SJSA1 (cell line): ENCODE measurements at regions not wholly inside any gene's neighbourhood (a gene's known extent, or its start where the extent isn't known, plus 50 kb on each side); places are given as distances from the start of the nearest gene placed in this dataset.

Experiments used
- DNase-seq, 2 experiments: peaks; one replicate each; pipeline ENCODE4 v3.0.0-alpha.2; 2015 to 2020; ENCODE audit warnings: low spot score in 2 of 2, low read depth in 1 of 2
- H3K27ac ChIP-seq: fragments of 250-450 bp; sonication (Bioruptor Pico); 2 replicates; pipeline ENCODE4 v1.5.1; 2020; ENCODE audit warnings: mild to moderate bottlenecking, moderate library complexity
- H3K27me3 ChIP-seq: fragments of 250-450 bp; sonication (Bioruptor Pico); replicated peaks from 2 replicates; pipeline ENCODE4 v1.5.1; 2020; ENCODE audit warnings: mild to moderate bottlenecking, moderate library complexity
- H3K36me3 ChIP-seq: fragments of 250-450 bp; sonication (Bioruptor Pico); 2 replicates; pipeline ENCODE4 v1.5.1; 2020; ENCODE audit warnings: mild to moderate bottlenecking
- H3K4me1 ChIP-seq: fragments of 250-450 bp; sonication (Bioruptor Pico); replicated peaks from 2 replicates; pipeline ENCODE4 v1.6.1; 2021; ENCODE audit warnings: mild to moderate bottlenecking
- H3K4me3 ChIP-seq: fragments of 250-450 bp; sonication (Bioruptor Pico); 2 replicates; pipeline ENCODE4 v1.5.1; 2020; ENCODE audit warnings: mild to moderate bottlenecking
- H3K9me3 ChIP-seq: fragments of 250-450 bp; sonication (Bioruptor Pico); replicated peaks from 2 replicates; pipeline ENCODE4 v1.5.1; 2020; ENCODE audit warnings: mild to moderate bottlenecking

- Histone ChIP-seq H3K4me3 (no peak overlapping the region), H3K4me1 (peaks cover 15% of the 10 kb centered on the region), H3K9me3 (no peaks in the 10 kb centered on the region), H3K27me3 (no peaks in the 10 kb centered on the region), H3K36me3 (no peaks in the 10 kb centered on the region), H3K27ac (no peak overlapping the region)
- no peak for DNase-seq
Observed at GRCh38 chr3:24588629-24589512, 94.2 kb upstream of the THRB start.

GRCh38 chr3:24589513-24589851 is 94.8 kb upstream of the THRB start:
- Histone ChIP-seq H3K9me3 (no peaks in the 10 kb centered on the region), H3K36me3 (no peaks in the 10 kb centered on the region), H3K27me3 (no peaks in the 10 kb centered on the region), H3K4me3 (no peak overlapping the region), H3K4me1 (peaks cover 15% of the 10 kb centered on the region), H3K27ac (no peak overlapping the region)
- no peak for DNase-seq

- peaks cover 15% of the 10 kb centered on the region for H3K4me1 ChIP-seq
- no peaks in the 10 kb centered on the region for H3K27me3 ChIP-seq
- no peak overlapping the region for H3K4me3 ChIP-seq
- no peak overlapping the region for H3K27ac ChIP-seq
- H3K36me3 ChIP-seq, result no peaks in the 10 kb centered on the region
- DNase-seq, result no peak
- no peaks in the 10 kb centered on the region for H3K9me3 ChIP-seq
Observed at GRCh38 chr3:24589931-24590880, 95.6 kb upstream of the THRB start.

- Histone ChIP-seq H3K27me3 (no peaks in the 10 kb centered on the region), H3K4me1 (peaks cover 15% of the 10 kb centered on the region), H3K27ac (no peak overlapping the region), H3K9me3 (no peaks in the 10 kb centered on the region), H3K36me3 (no peaks in the 10 kb centered on the region), H3K4me3 (no peak overlapping the region)
- no peak for DNase-seq
Observed at GRCh38 chr3:24591191-24591590, 96.5 kb upstream of the THRB start.

GRCh38 chr3:24591661-24592555 is 97.3 kb upstream of the THRB start:
- Histone ChIP-seq H3K36me3 (no peaks in the 10 kb centered on the region), H3K4me1 (peaks cover 22% of the 10 kb centered on the region), H3K27ac (no peak overlapping the region), H3K27me3 (no peaks in the 10 kb centered on the region), H3K9me3 (no peaks in the 10 kb centered on the region), H3K4me3 (no peak overlapping the region)
- no peak for DNase-seq

GRCh38 chr3:24594161-24594560 is 99.5 kb upstream of the THRB start:
- no peaks in the 10 kb centered on the region for H3K9me3 ChIP-seq
- DNase-seq, result no peak
- H3K4me3 ChIP-seq, result no peak overlapping the region
- H3K36me3 ChIP-seq, result no peaks in the 10 kb centered on the region
- H3K27ac ChIP-seq, result no peak overlapping the region
- H3K4me1 ChIP-seq, result peaks cover 39% of the 10 kb centered on the region
- H3K27me3 ChIP-seq, result no peaks in the 10 kb centered on the region

GRCh38 chr3:24595796-24596195 is 101.1 kb upstream of the THRB start:
- no peak overlapping the region for H3K4me3 ChIP-seq
- H3K27me3 ChIP-seq, result no peaks in the 10 kb centered on the region
- DNase-seq, result no peak
- peaks cover 34% of the 10 kb centered on the region for H3K4me1 ChIP-seq
- H3K27ac ChIP-seq, result no peak overlapping the region
- H3K36me3 ChIP-seq, result no peaks in the 10 kb centered on the region
- H3K9me3 ChIP-seq, result no peaks in the 10 kb centered on the region

- no peaks in the 10 kb centered on the region for H3K27me3 ChIP-seq
- DNase-seq, result peak in 1 of 2 experiments; percentile 9
- H3K4me1 ChIP-seq, result peaks cover 29% of the 10 kb centered on the region
- no peaks in the 10 kb centered on the region for H3K9me3 ChIP-seq
- no peak overlapping the region for H3K27ac ChIP-seq
- H3K36me3 ChIP-seq, result no peaks in the 10 kb centered on the region
- no peak overlapping the region for H3K4me3 ChIP-seq
Observed at GRCh38 chr3:24596626-24597025, 102.0 kb upstream of the THRB start.

GRCh38 chr3:24598695-24599470 is 104.2 kb upstream of the THRB start:
- H3K4me3 ChIP-seq, result no peak overlapping the region
- no peaks in the 10 kb centered on the region for H3K27me3 ChIP-seq
- peaks cover 25% of the 10 kb centered on the region for H3K4me1 ChIP-seq
- peak in 1 of 2 experiments; percentile 65 for DNase-seq
- peak overlapping the region; percentile 67 for H3K27ac ChIP-seq
- H3K9me3 ChIP-seq, result no peaks in the 10 kb centered on the region
- H3K36me3 ChIP-seq, result no peaks in the 10 kb centered on the region

- DNase-seq, result no peak
- Histone ChIP-seq H3K36me3 (no peaks in the 10 kb centered on the region), H3K27ac (no peak overlapping the region), H3K27me3 (no peaks in the 10 kb centered on the region), H3K4me3 (no peak overlapping the region), H3K9me3 (no peaks in the 10 kb centered on the region), H3K4me1 (peaks cover 24% of the 10 kb centered on the region)
Observed at GRCh38 chr3:24601066-24601939, 106.7 kb upstream of the THRB start.

GRCh38 chr3:24604215-24604614 is 109.6 kb upstream of the THRB start:
- DNase-seq, result no peak
- Histone ChIP-seq H3K27ac (no peak overlapping the region), H3K27me3 (no peaks in the 10 kb centered on the region), H3K36me3 (no peaks in the 10 kb centered on the region), H3K4me1 (peaks cover under 1% of the 10 kb centered on the region), H3K4me3 (no peak overlapping the region), H3K9me3 (no peaks in the 10 kb centered on the region)

GRCh38 chr3:24605511-24606028 is 110.9 kb upstream of the THRB start:
- Histone ChIP-seq H3K4me3 (no peak overlapping the region), H3K9me3 (no peaks in the 10 kb centered on the region), H3K4me1 (no peaks in the 10 kb centered on the region), H3K27ac (no peak overlapping the region), H3K27me3 (no peaks in the 10 kb centered on the region), H3K36me3 (no peaks in the 10 kb centered on the region)
- DNase-seq, result no peak
